ENCODE measurements at regions not wholly inside any gene's neighbourhood (a gene's known extent, or its start where the extent isn't known, plus 50 kb on each side); places are given as distances from the start of the nearest gene placed in this dataset.
A peak's percentile ranks its signal among the peaks of the same experiment; 100 is the strongest.
"Not testable (repeated sequence)": the region's sequence is repeated elsewhere in the genome, so short reads cannot be mapped to it uniquely, and the experiment has no call there.

DNA sequence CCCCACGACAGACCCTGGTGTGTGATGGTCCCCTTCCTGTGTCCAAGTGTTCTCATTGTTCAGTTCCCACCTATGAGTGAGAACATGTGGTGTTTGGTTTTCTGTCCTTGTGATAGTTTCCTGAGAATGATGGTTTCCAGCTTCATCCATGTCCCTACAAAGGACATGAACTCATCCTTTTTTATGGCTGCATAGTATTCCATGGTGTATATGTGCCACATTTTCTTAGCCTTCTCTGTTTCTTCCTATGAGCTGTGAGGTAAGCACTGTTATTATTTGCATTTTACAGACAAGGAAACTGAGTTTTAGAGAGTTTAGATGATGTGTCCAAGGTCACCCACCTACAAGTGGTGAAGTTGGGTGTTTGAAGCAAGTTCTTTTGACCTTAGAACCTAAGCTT is 51.1 kb upstream of the BNC1 start:
- DNase-seq (ENCODE audit: low read depth in 2 of 2), result not testable (repeated sequence)

GRCh38 chr15:83339396-83339795 is 54.9 kb upstream of the BNC1 start:
- DNase-seq (ENCODE audit: low read depth in 2 of 2), result no peak

DNA sequence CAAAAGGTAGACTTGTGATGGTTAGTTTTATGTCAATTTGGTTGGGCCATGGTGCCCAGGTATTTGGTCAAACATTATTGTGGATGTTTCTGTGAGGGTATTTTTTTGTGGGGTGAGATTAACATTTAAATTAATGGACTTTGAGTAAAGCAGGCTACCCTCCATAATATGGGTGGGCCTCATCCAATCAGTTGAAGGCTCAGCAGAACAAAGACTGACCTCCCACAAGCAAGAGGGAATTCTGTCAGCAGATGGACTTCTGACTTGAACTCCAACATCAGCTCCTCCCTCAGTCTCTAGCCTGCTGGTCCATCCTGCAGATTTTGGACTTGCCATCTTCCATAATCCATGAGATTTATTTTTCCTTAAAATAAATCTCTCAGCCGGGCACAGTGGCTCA is 55.6 kb upstream of the BNC1 start:
- DNase-seq (ENCODE audit: low read depth in 2 of 2), result no peak

DNA sequence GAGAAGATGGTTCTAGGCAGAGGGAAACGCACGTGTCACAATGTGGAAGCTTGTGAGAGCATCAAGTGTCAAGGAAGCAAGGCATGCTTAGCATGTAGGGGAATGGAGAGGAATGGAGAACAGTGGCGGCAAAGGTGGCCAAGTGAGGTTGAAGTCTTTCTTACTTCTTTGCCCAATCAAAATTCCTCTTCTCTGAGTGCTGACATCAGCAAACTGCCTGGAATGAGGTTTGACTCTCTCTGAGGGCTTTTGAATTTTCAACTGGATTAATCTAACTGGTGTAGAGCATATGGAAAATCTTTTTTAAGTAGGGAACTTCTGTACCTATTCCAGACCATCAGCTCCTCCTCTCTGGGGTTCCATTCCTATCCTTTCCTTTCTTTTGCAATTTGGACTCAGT is 61.9 kb upstream of the BNC1 start:
- DNase-seq (ENCODE audit: low read depth in 2 of 2), result no peak

GRCh38 chr15:83352119-83352518 is 67.7 kb upstream of the BNC1 start:
- no peak for DNase-seq (ENCODE audit: low read depth in 2 of 2)

- no peak for DNase-seq (ENCODE audit: low read depth in 2 of 2)
Measured at GRCh38 chr15:83356501-83357399, 72.3 kb upstream of the BNC1 start.

DNA sequence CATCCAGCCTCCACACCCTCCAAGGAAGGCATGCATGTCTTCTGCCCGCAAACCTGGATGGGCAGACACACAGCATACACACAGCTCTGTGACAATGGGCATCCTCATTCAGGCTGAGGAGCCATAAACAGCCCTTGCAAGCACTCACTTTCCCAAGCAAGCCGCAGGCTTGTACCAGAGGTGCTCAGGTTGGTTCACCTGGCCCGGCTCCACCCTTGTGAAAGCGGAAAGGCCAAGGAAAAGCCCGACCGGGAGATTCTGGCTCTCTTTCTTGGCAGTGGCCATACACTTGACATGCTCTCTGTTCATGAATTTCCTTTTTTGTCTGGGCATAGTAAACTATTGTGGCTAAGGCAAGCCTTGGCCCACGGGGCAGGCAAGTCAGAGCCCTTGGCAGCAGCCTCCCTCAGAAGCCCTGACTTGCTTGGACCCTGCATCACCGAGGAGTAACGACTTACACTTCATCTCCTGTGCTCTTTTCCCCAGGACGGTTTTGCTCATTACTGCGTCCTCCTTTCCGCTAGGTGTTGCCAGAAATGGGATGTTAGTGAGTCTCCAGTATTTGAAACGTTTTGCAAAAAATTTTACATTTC is 74.6 kb upstream of the BNC1 start:
- DNase-seq (ENCODE audit: low read depth in 2 of 2), result no peak

DNA sequence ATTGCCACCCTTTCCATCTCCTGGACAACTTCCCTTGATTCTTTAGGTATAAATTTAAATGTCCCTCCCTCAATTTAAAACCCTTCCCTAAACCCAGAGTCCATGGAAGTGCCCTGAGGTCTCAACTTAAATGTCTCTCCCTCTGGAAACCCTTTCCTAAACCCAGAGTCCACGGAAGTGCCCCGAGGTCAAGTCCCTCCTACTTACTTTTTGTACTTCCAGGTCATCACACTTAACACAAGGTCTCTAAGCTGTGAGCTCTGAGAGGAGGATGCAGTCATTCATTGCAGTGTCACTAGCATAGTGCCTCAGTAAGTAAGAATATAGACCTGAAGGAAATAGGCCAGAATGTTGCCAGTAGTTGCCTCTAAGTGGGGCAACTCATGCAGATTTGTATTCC is 78.2 kb upstream of the BNC1 start:
- DNase-seq (ENCODE audit: low read depth in 2 of 2), result no peak

DNA sequence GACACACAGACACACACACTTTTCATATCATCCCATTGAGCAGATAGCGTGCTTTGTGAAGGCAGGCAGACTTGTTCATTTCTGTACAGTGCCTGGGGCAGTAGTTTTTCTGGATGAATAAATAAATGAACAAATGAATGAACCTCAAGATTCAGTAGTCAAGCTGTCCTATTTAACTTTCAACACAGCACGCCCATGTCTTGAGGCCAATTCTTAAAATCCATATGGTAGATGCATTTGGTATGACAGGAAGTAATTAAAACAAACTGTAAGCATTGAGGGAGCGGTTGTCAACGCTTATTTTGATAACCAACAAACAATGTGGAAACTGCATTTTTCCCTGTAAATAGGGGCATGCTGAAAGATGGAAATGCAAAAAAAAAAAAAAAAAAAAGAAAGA is 80.0 kb upstream of the BNC1 start:
- DNase-seq (ENCODE audit: low read depth in 2 of 2), result no peak

DNA sequence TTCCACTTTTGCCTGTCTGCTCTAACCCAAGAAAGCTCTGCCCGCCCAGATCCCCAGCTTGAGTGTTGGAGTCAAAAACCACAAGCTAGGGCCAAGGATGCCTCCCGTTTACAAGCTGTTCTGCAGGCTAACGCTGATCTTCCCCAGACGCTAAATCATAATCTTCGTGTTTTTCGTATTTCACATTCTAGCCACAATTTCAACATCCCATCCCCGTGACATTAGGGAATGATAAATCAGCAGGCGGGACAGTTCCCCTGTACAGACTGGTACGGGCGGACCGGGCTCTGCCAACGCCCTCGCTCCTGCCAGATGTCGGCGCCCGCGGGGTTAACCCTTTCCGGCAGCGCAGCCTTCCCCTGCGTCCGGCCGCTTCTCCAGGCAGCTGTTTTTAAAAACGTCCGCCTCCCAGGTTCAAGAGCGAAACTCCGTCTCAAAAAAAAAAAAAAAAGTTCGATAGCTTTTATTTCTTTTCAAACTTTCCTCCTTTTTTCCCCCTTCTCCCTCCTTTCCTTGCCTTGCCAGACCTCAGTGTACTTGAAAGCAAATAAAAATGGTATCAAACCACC is 81.0 kb upstream of the BNC1 start:
- peak in 1 of 2 experiments; percentile 11 for DNase-seq (ENCODE audit: low read depth in 2 of 2)

GRCh38 chr15:83372434-83372891 is 74.7 kb upstream of the SH3GL3 start:
- no peak for DNase-seq (ENCODE audit: low read depth in 2 of 2)

GRCh38 chr15:83378921-83379578 is 68.1 kb upstream of the SH3GL3 start:
- no peak for DNase-seq (ENCODE audit: low read depth in 2 of 2)

GRCh38 chr15:83379579-83379959 is 67.6 kb upstream of the SH3GL3 start:
- DNase-seq (ENCODE audit: low read depth in 2 of 2), result no peak

DNA sequence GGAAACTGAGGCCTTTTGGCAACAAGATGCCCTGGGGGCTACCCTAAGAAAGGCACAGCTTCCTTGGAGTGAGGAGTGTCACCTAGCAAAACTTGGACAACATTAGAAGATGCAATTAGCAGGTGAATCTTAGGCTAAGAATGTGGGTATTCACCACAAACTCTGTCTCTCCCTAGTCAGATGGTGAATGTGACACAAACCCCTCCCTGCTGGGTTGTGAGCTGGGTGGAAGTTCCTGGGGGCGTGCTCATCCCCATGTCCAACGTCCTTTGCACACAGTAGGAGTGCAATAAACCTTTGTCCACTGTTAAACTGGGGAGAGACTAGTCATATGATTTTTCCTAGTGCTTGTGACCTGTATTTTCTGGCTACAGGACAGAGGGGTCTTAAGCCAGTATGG is 67.1 kb upstream of the SH3GL3 start:
- DNase-seq (ENCODE audit: low read depth in 2 of 2), result no peak

- DNase-seq (ENCODE audit: low read depth in 2 of 2), result peak in 1 of 2 experiments; percentile 20
Measured at GRCh38 chr15:83380682-83381081, 66.5 kb upstream of the SH3GL3 start.

GRCh38 chr15:83383608-83384139 is 63.5 kb upstream of the SH3GL3 start:
- DNase-seq (ENCODE audit: low read depth in 2 of 2), result not testable (repeated sequence)

- no peak for DNase-seq (ENCODE audit: low read depth in 2 of 2)
Measured at GRCh38 chr15:83396101-83396500, 51.0 kb upstream of the SH3GL3 start.

Measured in stimulated activated CD4-positive, alpha-beta T cell treated with anti-CD3 and anti-CD28 coated beads, Interleukin-12 subunit alpha, Interleukin-12 subunit beta, amount 100 ng/mL, for 24 hours (primary cell).